Neural progenitor cell (in vitro differentiated cells): ENCODE measurements at regions not wholly inside any gene's neighbourhood (a gene's known extent, or its start where the extent isn't known, plus 50 kb on each side); places are given as distances from the start of the nearest gene placed in this dataset.

ENCODE experiments used
- DNase-seq: peaks from one replicate; pipeline ENCODE4 v3.0.0-alpha.2; 2016; ENCODE audit warnings: low spot score
- H2AFZ ChIP-seq: fragments of 200-600 bp; sonication (generic); replicated peaks from 2 replicates; pipeline ENCODE4 v1.6.1; 2016; ENCODE audit warnings: antibody characterized with exemption
- H3F3A ChIP-seq: fragments of 200-600 bp; sonication (generic); 2 replicates; pipeline ENCODE4 v1.6.1; 2016; ENCODE audit warnings: antibody characterized with exemption, low read depth
- H3K27ac ChIP-seq: fragments of 200-600 bp; sonication (generic); 2 replicates; pipeline ENCODE4 v1.5.1; 2016; ENCODE audit warnings: mild to moderate bottlenecking
- H3K27me3 ChIP-seq: fragments of 200-600 bp; sonication (generic); 2 replicates; pipeline ENCODE4 v1.6.1; 2016; ENCODE audit warnings: mild to moderate bottlenecking, moderate library complexity
- H3K36me3 ChIP-seq: fragments of 200-600 bp; sonication (generic); 2 replicates; pipeline ENCODE4 v1.5.1; 2016
- H3K4me1 ChIP-seq: fragments of 200-600 bp; sonication (generic); 2 replicates; pipeline ENCODE4 v1.6.1; 2016; ENCODE audit warnings: mixed run types
- H3K4me2 ChIP-seq: fragments of 200-600 bp; sonication (generic); 2 replicates; pipeline ENCODE4 v1.6.1; 2016
- H3K4me3 ChIP-seq: fragments of 200-600 bp; sonication (generic); 2 replicates; pipeline ENCODE4 v1.5.1; 2016
- H3K79me2 ChIP-seq: fragments of 200-600 bp; sonication (generic); 2 replicates; pipeline ENCODE4 v1.6.1; 2016; ENCODE audit warnings: low read depth
- H3K9ac ChIP-seq: fragments of 200-600 bp; sonication (generic); 2 replicates; pipeline ENCODE4 v1.6.1; 2016
- H3K9me3 ChIP-seq: fragments of 200-600 bp; sonication (generic); 2 replicates; pipeline ENCODE4 v1.5.1; 2016; ENCODE audit warnings: low read depth
- H4K20me1 ChIP-seq: fragments of 200-600 bp; sonication (generic); 2 replicates; pipeline ENCODE4 v1.6.1; 2016; ENCODE audit warnings: low read depth
- H3K27ac Mint-ChIP-seq: 3 replicates; pipeline ENCODE4 v1.8.0; 2021; ENCODE audit warnings: mixed read lengths
- H3K27me3 Mint-ChIP-seq: 2 replicates; pipeline ENCODE4 v1.8.0; 2022; ENCODE audit warnings: low read depth, mild to moderate bottlenecking, inconsistent platforms, moderate library complexity, mixed read lengths; ENCODE audit not compliant: insufficient read depth
- H3K36me3 Mint-ChIP-seq: 3 replicates; pipeline ENCODE4 v1.8.0; 2021; ENCODE audit warnings: mixed read lengths
- H3K4me1 Mint-ChIP-seq: 3 replicates; pipeline ENCODE4 v1.8.0; 2021; ENCODE audit warnings: mixed read lengths
- H3K4me3 Mint-ChIP-seq: 3 replicates; pipeline ENCODE4 v1.8.0; 2021; ENCODE audit warnings: mild to moderate bottlenecking, moderate library complexity, mixed read lengths
- H3K9me3 Mint-ChIP-seq: 3 replicates; pipeline ENCODE4 v1.8.0; 2020; ENCODE audit warnings: mixed read lengths
- EZH2 ChIP-seq: fragments of 200-600 bp; sonication (generic); IDR thresholded peaks from 2 replicates; pipeline ENCODE4 v1.6.1; 2017; ENCODE audit warnings: antibody characterized with exemption, mild to moderate bottlenecking, moderate library complexity
- EZH2phosphoT487 ChIP-seq: fragments of 200-600 bp; sonication (generic); IDR thresholded peaks from 2 replicates; pipeline ENCODE4 v1.6.1; 2017; ENCODE audit warnings: antibody characterized with exemption
- TF ChIP-seq, protein P1 (sequence below): fragments of 200-600 bp; sonication (generic); IDR thresholded peaks from 2 replicates; pipeline ENCODE4 v1.5.1; 2017; ENCODE audit warnings: antibody characterized with exemption, mild to moderate bottlenecking

DNA sequence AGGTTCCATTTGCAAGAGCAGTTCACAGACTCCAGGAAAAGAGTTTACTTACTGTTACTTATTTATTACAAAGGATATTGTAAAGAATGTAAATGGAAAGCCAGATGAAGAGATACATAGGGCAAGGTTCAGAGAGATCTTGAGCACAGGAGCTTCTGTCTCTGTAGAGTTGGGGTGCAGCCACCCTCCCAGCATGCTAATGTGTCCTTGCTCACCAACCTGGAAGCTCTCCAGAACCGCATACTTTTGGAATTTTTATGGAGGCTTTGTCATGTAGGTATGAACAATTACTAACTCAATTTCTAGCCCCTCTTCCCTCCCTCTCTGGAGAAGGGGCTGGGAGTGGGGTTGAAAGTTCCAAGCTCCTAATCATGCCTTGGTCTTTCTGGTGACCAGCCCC, 857.2 kb downstream of the RPA4 start:
- no peaks in the 10 kb centered on the region for H3K9me3 ChIP-seq
- Mint-ChIP-seq H3K36me3 (peaks cover 5% of the 10 kb centered on the region), H3K27ac (no peak overlapping the region), H3K9me3 (peaks cover 33% of the 10 kb centered on the region), H3K4me1 (peaks cover 5% of the 10 kb centered on the region), H3K27me3 (no peaks in the 10 kb centered on the region), H3K4me3 (no peak overlapping the region)
- peaks cover 9% of the 10 kb centered on the region for H3F3A ChIP-seq
- no peak overlapping the region for H3K4me2 ChIP-seq
- no peaks in the 10 kb centered on the region for H3K79me2 ChIP-seq
- H4K20me1 ChIP-seq = no peaks in the 10 kb centered on the region
- no peak overlapping the region for H2AFZ ChIP-seq
- H3K4me3 ChIP-seq = no peak overlapping the region
- H3K36me3 ChIP-seq = peaks cover under 1% of the 10 kb centered on the region
- no peak for DNase-seq
- TF ChIP-seq, protein P1, sequence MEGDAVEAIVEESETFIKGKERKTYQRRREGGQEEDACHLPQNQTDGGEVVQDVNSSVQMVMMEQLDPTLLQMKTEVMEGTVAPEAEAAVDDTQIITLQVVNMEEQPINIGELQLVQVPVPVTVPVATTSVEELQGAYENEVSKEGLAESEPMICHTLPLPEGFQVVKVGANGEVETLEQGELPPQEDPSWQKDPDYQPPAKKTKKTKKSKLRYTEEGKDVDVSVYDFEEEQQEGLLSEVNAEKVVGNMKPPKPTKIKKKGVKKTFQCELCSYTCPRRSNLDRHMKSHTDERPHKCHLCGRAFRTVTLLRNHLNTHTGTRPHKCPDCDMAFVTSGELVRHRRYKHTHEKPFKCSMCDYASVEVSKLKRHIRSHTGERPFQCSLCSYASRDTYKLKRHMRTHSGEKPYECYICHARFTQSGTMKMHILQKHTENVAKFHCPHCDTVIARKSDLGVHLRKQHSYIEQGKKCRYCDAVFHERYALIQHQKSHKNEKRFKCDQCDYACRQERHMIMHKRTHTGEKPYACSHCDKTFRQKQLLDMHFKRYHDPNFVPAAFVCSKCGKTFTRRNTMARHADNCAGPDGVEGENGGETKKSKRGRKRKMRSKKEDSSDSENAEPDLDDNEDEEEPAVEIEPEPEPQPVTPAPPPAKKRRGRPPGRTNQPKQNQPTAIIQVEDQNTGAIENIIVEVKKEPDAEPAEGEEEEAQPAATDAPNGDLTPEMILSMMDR = no peak
- TF ChIP-seq EZH2phosphoT487 (no peak), EZH2 (no peak)
- H3K27me3 ChIP-seq = no peaks in the 10 kb centered on the region
- H3K27ac ChIP-seq = no peak overlapping the region
- H3K4me1 ChIP-seq = peaks cover 16% of the 10 kb centered on the region
- H3K9ac ChIP-seq = no peak overlapping the region

DNA sequence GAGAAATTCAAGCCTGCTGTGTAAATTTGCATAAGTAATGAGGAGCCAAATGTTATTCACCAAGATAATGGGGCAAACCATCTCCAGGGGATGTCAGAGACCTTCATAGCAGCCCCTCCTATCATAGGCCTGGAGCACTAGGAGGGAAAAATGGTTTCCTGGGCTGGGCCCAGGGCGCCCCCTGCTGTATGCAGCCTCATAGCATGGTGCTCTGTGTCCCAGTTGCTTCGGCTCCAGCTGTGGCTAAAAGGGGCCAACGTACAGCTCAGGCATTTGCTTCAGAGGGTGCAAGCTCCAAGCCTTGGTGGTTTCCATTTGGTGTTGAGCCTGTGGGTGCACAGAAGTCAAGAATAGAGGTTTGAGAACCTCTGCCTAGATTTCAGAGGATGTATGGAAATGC, 859.3 kb downstream of the RPA4 start:
- Mint-ChIP-seq H3K4me3 (no peak overlapping the region), H3K36me3 (peaks cover 5% of the 10 kb centered on the region), H3K27ac (no peak overlapping the region), H3K27me3 (no peaks in the 10 kb centered on the region), H3K4me1 (peaks cover 5% of the 10 kb centered on the region), H3K9me3 (peaks cover 27% of the 10 kb centered on the region)
- Histone ChIP-seq H3F3A (peaks cover 9% of the 10 kb centered on the region), H3K27me3 (no peaks in the 10 kb centered on the region), H3K79me2 (no peaks in the 10 kb centered on the region), H3K4me1 (peaks cover 19% of the 10 kb centered on the region), H3K4me2 (no peak overlapping the region), H3K9me3 (no peaks in the 10 kb centered on the region), H3K36me3 (no peaks in the 10 kb centered on the region), H3K9ac (no peak overlapping the region), H3K27ac (no peak overlapping the region), H3K4me3 (no peak overlapping the region), H4K20me1 (no peaks in the 10 kb centered on the region), H2AFZ (no peak overlapping the region)
- no peak for DNase-seq
- TF ChIP-seq EZH2 = no peak
- TF ChIP-seq, protein P1 = peak; percentile 16

DNA sequence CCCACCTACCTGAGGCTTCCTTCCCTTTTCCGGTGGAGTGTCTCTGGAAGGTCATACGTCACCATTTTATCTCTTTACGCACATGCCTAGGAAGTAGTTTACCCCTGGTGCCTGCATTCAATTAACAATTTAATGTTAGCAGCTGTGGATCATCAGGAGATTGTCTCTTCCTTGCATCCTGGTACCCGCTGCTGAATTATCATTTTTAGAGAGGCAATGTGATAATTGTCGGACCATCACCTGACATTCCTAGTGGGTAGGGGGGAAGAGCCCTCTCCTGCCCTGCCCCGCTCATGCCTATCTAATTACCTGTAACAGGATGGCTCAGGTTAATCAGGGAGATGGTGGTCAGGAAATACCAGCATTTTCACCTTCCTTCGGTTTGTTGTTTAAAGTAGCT, 863.6 kb downstream of the RPA4 start:
- DNase-seq = no peak
- Mint-ChIP-seq H3K27me3 (no peaks in the 10 kb centered on the region), H3K4me3 (no peak overlapping the region), H3K36me3 (peaks cover 5% of the 10 kb centered on the region), H3K9me3 (peaks cover 23% of the 10 kb centered on the region), H3K27ac (no peak overlapping the region), H3K4me1 (peaks cover 5% of the 10 kb centered on the region)
- no peaks in the 10 kb centered on the region for H3K27me3 ChIP-seq
- TF ChIP-seq, protein P1 = no peak
- no peak for TF ChIP-seq EZH2phosphoT487
- no peak for TF ChIP-seq EZH2
- H3K4me1 ChIP-seq = peaks cover 19% of the 10 kb centered on the region
- peaks cover 9% of the 10 kb centered on the region for H3F3A ChIP-seq
- H3K9ac ChIP-seq = no peak overlapping the region
- H3K9me3 ChIP-seq = no peaks in the 10 kb centered on the region
- H3K4me2 ChIP-seq = no peak overlapping the region
- no peak overlapping the region for H3K27ac ChIP-seq
- no peaks in the 10 kb centered on the region for H3K79me2 ChIP-seq
- no peak overlapping the region for H2AFZ ChIP-seq
- H4K20me1 ChIP-seq = no peaks in the 10 kb centered on the region
- no peaks in the 10 kb centered on the region for H3K36me3 ChIP-seq
- H3K4me3 ChIP-seq = no peak overlapping the region

DNA sequence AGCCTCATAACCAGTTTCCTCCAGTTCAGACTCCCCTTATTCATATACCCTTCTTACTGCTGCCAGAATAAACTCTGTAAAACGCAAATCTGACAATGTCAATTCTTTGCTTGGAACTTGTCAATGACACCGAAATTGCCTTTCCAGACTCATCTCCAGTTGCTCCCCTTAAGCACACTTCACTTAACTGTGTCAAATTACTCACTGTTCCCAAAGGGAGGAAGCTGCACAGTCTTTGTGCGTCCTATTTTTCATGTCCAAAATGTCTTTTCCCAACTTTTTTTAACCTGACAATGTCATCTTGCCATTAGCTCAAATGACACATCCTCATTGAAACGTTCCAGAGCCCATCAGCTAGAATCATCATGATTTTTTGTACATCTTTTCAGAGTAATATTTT, 867.3 kb downstream of the RPA4 start:
- no peaks in the 10 kb centered on the region for H3K36me3 Mint-ChIP-seq
- no peaks in the 10 kb centered on the region for H3K9me3 ChIP-seq

More for the DNA sequence above, 867.3 kb downstream of the RPA4 start:
- Histone ChIP-seq H3K27ac (no peak overlapping the region), H3F3A (no peaks in the 10 kb centered on the region), H4K20me1 (no peaks in the 10 kb centered on the region), H3K36me3 (no peaks in the 10 kb centered on the region), H3K4me3 (no peak overlapping the region), H3K27me3 (no peaks in the 10 kb centered on the region), H3K9ac (no peak overlapping the region), H3K4me1 (peaks cover 3% of the 10 kb centered on the region), H3K79me2 (no peaks in the 10 kb centered on the region), H3K4me2 (no peak overlapping the region), H2AFZ (no peak overlapping the region)
- peaks cover 5% of the 10 kb centered on the region for H3K9me3 Mint-ChIP-seq
- no peaks in the 10 kb centered on the region for H3K27me3 Mint-ChIP-seq
- H3K4me1 Mint-ChIP-seq = no peaks in the 10 kb centered on the region
- TF ChIP-seq, protein P1 = no peak
- TF ChIP-seq EZH2 (no peak), EZH2phosphoT487 (no peak)
- H3K27ac Mint-ChIP-seq = no peak overlapping the region
- no peak overlapping the region for H3K4me3 Mint-ChIP-seq
- no peak for DNase-seq
